Ovary (tissue), 3 donors: ENCODE measurements at regions not wholly inside any gene's neighbourhood (a gene's known extent, or its start where the extent isn't known, plus 50 kb on each side); places are given as distances from the start of the nearest gene placed in this dataset.

Experiments
- CTCF ChIP-seq, 3 donors: fragments of 450-650 bp in 2 of 3; fragments of 200-600 bp in 1 of 3; IDR thresholded peaks; one replicate each; pipeline versions ENCODE4 v1.5.1 to v1.8.0; 2016 to 2022; ENCODE audit warnings: antibody characterized with exemption in 3 of 3, mild to moderate bottlenecking in 1 of 3
- EP300 ChIP-seq: sonication (generic); formaldehyde crosslinking; IDR thresholded peaks from one replicate; pipeline ENCODE4 v1.6.1; 2017; ENCODE audit warnings: antibody characterized with exemption
- donor health status: DM: no; HTN: no; CAD: no.

- TF ChIP-seq EP300 (no peak), CTCF (IDR thresholded peaks at IDR 0.05) (no peak)
Measured at GRCh38 chr6:134467620-134468019, 149.7 kb upstream of the SGK1 start.
